ENCODE measurements at regions not wholly inside any gene's neighbourhood (a gene's known extent, or its start where the extent isn't known, plus 50 kb on each side); places are given as distances from the start of the nearest gene placed in this dataset.
"Not testable (repeated sequence)": the region's sequence is repeated elsewhere in the genome, so short reads cannot be mapped to it uniquely, and the experiment has no call there.

GRCh38 chr5:116861097-116861496 is 286.5 kb upstream of the SEMA6A start:
- Histone ChIP-seq H3K27ac (replicated peaks) (no peak overlapping the region), H3K27me3 (ENCODE audit: low read depth) (no peaks in the 10 kb centered on the region), H3K9me3 (replicated peaks) (no peaks in the 10 kb centered on the region), H3K4me3 (no peak overlapping the region), H3K36me3 (no peaks in the 10 kb centered on the region), H3K4me1 (no peaks in the 10 kb centered on the region)
- no peak for TF ChIP-seq CTCF (IDR thresholded peaks at IDR 0.05; ENCODE audit: borderline replicate concordance)
- DNase-seq, result no peak
- intact Hi-C loops (cut with micrococcal nuclease), result no loop called here

GRCh38 chr5:116859666-116860320 is 285.2 kb upstream of the SEMA6A start:
- Histone ChIP-seq H3K9me3 (replicated peaks) (no peaks in the 10 kb centered on the region), H3K4me3 (no peak overlapping the region), H3K27me3 (ENCODE audit: low read depth) (no peaks in the 10 kb centered on the region), H3K36me3 (no peaks in the 10 kb centered on the region), H3K27ac (replicated peaks) (no peak overlapping the region), H3K4me1 (no peaks in the 10 kb centered on the region)
- intact Hi-C loops (cut with micrococcal nuclease), result no loop called here
- no peak for TF ChIP-seq CTCF (IDR thresholded peaks at IDR 0.05; ENCODE audit: borderline replicate concordance)
- no peak for DNase-seq

GRCh38 chr5:116858705-116859333 is 284.2 kb upstream of the SEMA6A start:
- no peak for TF ChIP-seq CTCF (IDR thresholded peaks at IDR 0.05; ENCODE audit: borderline replicate concordance)
- intact Hi-C loops (cut with micrococcal nuclease), result no loop called here
- H3K9me3 ChIP-seq (replicated peaks), result no peaks in the 10 kb centered on the region
- no peak for DNase-seq
- no peak overlapping the region for H3K27ac ChIP-seq (replicated peaks)
- no peaks in the 10 kb centered on the region for H3K36me3 ChIP-seq
- no peaks in the 10 kb centered on the region for H3K27me3 ChIP-seq (ENCODE audit: low read depth)
- no peaks in the 10 kb centered on the region for H3K4me1 ChIP-seq
- H3K4me3 ChIP-seq, result no peak overlapping the region

- H3K36me3 ChIP-seq; H3K27me3 ChIP-seq (ENCODE audit: low read depth); H3K27ac ChIP-seq (replicated peaks); H3K9me3 ChIP-seq (replicated peaks); intact Hi-C loops (cut with micrococcal nuclease); H3K4me3 ChIP-seq; DNase-seq; H3K4me1 ChIP-seq: not testable (repeated sequence)
Measured at GRCh38 chr5:116858020-116858419, 283.4 kb upstream of the SEMA6A start.

- Histone ChIP-seq H3K4me3 (no peak overlapping the region), H3K4me1 (no peaks in the 10 kb centered on the region), H3K36me3 (no peaks in the 10 kb centered on the region), H3K9me3 (replicated peaks) (no peaks in the 10 kb centered on the region), H3K27me3 (ENCODE audit: low read depth) (no peaks in the 10 kb centered on the region), H3K27ac (replicated peaks) (no peak overlapping the region)
- DNase-seq, result no peak
- intact Hi-C loops (cut with micrococcal nuclease), result no loop called here
- TF ChIP-seq CTCF (IDR thresholded peaks at IDR 0.05; ENCODE audit: borderline replicate concordance), result no peak
Measured at GRCh38 chr5:116856271-116856670, 281.6 kb upstream of the SEMA6A start.

- H3K27ac ChIP-seq (replicated peaks), result no peak overlapping the region
- no peak overlapping the region for H3K4me3 ChIP-seq
- DNase-seq, result no peak
- H3K9me3 ChIP-seq (replicated peaks), result no peaks in the 10 kb centered on the region
- intact Hi-C loops (cut with micrococcal nuclease), result no loop called here
- H3K36me3 ChIP-seq, result no peaks in the 10 kb centered on the region
- no peaks in the 10 kb centered on the region for H3K27me3 ChIP-seq (ENCODE audit: low read depth)
- H3K4me1 ChIP-seq, result no peaks in the 10 kb centered on the region
- TF ChIP-seq CTCF (IDR thresholded peaks at IDR 0.05; ENCODE audit: borderline replicate concordance), result no peak
Measured at GRCh38 chr5:116853992-116854391, 279.4 kb upstream of the SEMA6A start.

Data from left ventricle myocardium inferior (tissue), 1 donor.